Gastrocnemius medialis (tissue), 4 donors: ENCODE measurements at regions not wholly inside any gene's neighbourhood (a gene's known extent, or its start where the extent isn't known, plus 50 kb on each side); places are given as distances from the start of the nearest gene placed in this dataset.

Experiments used
- POLR2A ChIP-seq, 2 donors: fragments of 450-650 bp; IDR thresholded peaks; one replicate each; pipeline ENCODE4 v1.6.1; 2017; ENCODE audit warnings: antibody characterized with exemption in 2 of 2, mild to moderate bottlenecking in 2 of 2, moderate library complexity in 2 of 2
- TF ChIP-seq, protein P1 (sequence below), 5 experiments: fragments of 450-650 bp in 3 of 5; fragments of 200-600 bp in 2 of 5; sonication (generic) in 2 of 5; IDR thresholded peaks in 4 of 5; conservative IDR thresholded peaks in 1 of 5; 1 replicate in 4 of 5; 2 replicates in 1 of 5; pipeline ENCODE4 v1.5.1; 2016 to 2019; ENCODE audit warnings: antibody characterized with exemption in 5 of 5, mild to moderate bottlenecking in 3 of 5, moderate library complexity in 3 of 5

DNA sequence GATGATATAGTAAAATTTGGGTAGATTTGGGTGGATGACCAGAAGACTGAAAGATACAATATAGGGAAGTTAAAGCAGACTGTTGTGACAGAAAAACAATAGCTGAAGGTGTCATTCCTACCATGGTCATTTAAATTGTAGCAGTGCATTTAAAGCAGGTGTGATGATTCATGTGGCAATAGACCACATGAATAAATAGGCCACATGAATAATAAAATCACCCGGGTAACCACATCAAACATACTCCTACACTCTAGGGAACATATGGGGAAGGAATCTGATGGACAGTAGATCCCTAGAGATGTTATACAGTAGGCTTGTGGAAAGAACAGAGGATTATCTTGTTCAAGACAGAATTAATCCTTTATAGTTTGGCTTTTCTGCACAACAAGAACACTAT is 392.6 kb downstream of the SLITRK5 start:
- TF ChIP-seq, protein P1, sequence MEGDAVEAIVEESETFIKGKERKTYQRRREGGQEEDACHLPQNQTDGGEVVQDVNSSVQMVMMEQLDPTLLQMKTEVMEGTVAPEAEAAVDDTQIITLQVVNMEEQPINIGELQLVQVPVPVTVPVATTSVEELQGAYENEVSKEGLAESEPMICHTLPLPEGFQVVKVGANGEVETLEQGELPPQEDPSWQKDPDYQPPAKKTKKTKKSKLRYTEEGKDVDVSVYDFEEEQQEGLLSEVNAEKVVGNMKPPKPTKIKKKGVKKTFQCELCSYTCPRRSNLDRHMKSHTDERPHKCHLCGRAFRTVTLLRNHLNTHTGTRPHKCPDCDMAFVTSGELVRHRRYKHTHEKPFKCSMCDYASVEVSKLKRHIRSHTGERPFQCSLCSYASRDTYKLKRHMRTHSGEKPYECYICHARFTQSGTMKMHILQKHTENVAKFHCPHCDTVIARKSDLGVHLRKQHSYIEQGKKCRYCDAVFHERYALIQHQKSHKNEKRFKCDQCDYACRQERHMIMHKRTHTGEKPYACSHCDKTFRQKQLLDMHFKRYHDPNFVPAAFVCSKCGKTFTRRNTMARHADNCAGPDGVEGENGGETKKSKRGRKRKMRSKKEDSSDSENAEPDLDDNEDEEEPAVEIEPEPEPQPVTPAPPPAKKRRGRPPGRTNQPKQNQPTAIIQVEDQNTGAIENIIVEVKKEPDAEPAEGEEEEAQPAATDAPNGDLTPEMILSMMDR (IDR thresholded peaks at IDR 0.05 in 4 of 5, conservative IDR thresholded peaks at IDR 0.05 in 1 of 5), result no peak
- TF ChIP-seq POLR2A (IDR thresholded peaks at IDR 0.05), result no peak
